ENCODE measurements at regions not wholly inside any gene's neighbourhood (a gene's known extent, or its start where the extent isn't known, plus 50 kb on each side); places are given as distances from the start of the nearest gene placed in this dataset.
"Not testable (repeated sequence)": the region's sequence is repeated elsewhere in the genome, so short reads cannot be mapped to it uniquely, and the experiment has no call there.

- DNase-seq (ENCODE audit: low spot score in 2 of 2); intact Hi-C loops (cut with DNase I; ENCODE audit: low total_unique reads): not testable (repeated sequence)
- WGBS, 2 donors = no CpG with 5 or more reads among the region's 12 CpGs
Observed at GRCh38 chr2:110348902-110349301, 123.7 kb downstream of the LIMS4 start.

GRCh38 chr2:110344405-110345035 is 128.1 kb downstream of the LIMS4 start:
- WGBS, 2 donors = 92 to 100% methylated on average over 2 of the region's 6 CpGs
- DNase-seq (ENCODE audit: low spot score in 2 of 2) = peak in 1 of 2 donors; percentile 53
- intact Hi-C loops (cut with DNase I; ENCODE audit: low total_unique reads); H3K4me3 ChIP-seq (ENCODE audit: low read depth, poor library complexity, severe bottlenecking): not testable (repeated sequence)

More at GRCh38 chr2:110348902-110349301, 123.7 kb downstream of the LIMS4 start:
- H3K4me3 ChIP-seq (ENCODE audit: low read depth, poor library complexity, severe bottlenecking) = not testable (repeated sequence)

GRCh38 chr2:110342077-110342476 is 129.7 kb upstream of the MTLN start:
- DNase-seq (ENCODE audit: low spot score in 2 of 2); intact Hi-C loops (cut with DNase I; ENCODE audit: low total_unique reads); H3K4me3 ChIP-seq (ENCODE audit: low read depth, poor library complexity, severe bottlenecking): not testable (repeated sequence)
- WGBS, 2 donors = 72% methylated on average over 3 of the region's 7 CpGs; no CpG with 5 or more reads in 1 of the 2 donors

GRCh38 chr2:110339126-110339525 is 126.8 kb upstream of the MTLN start:
- WGBS, 2 donors = no CpG with 5 or more reads among the region's 2 CpGs
- H3K4me3 ChIP-seq (ENCODE audit: low read depth, poor library complexity, severe bottlenecking); DNase-seq (ENCODE audit: low spot score in 2 of 2); intact Hi-C loops (cut with DNase I; ENCODE audit: low total_unique reads): not testable (repeated sequence)

- WGBS, 2 donors = 77 to 87% methylated on average over 6 to 8 of the region's 22 CpGs
- DNase-seq (ENCODE audit: low spot score in 2 of 2) = peak in 1 of 2 donors; percentile 68
- H3K4me3 ChIP-seq (ENCODE audit: low read depth, poor library complexity, severe bottlenecking); intact Hi-C loops (cut with DNase I; ENCODE audit: low total_unique reads): not testable (repeated sequence)
Observed at GRCh38 chr2:110338277-110339003, 126.1 kb upstream of the MTLN start.

GRCh38 chr2:110336071-110336470 is 123.7 kb upstream of the MTLN start:
- peak in 1 of 2 donors; percentile 60 for DNase-seq (ENCODE audit: low spot score in 2 of 2)
- H3K4me3 ChIP-seq (ENCODE audit: low read depth, poor library complexity, severe bottlenecking); intact Hi-C loops (cut with DNase I; ENCODE audit: low total_unique reads): not testable (repeated sequence)
- WGBS, 2 donors = no CpG with 5 or more reads among the region's 5 CpGs

GRCh38 chr2:110335415-110336049 is 123.2 kb upstream of the MTLN start:
- intact Hi-C loops (cut with DNase I; ENCODE audit: low total_unique reads); H3K4me3 ChIP-seq (ENCODE audit: low read depth, poor library complexity, severe bottlenecking): not testable (repeated sequence)
- peak in 1 of 2 donors; percentile 56 for DNase-seq (ENCODE audit: low spot score in 2 of 2)
- WGBS, 2 donors = 71% methylated on average over 3 of the region's 10 CpGs; no CpG with 5 or more reads in 1 of the 2 donors

- H3K4me3 ChIP-seq (ENCODE audit: low read depth, poor library complexity, severe bottlenecking); intact Hi-C loops (cut with DNase I; ENCODE audit: low total_unique reads): not testable (repeated sequence)
- peak in 1 of 2 donors; percentile 37 for DNase-seq (ENCODE audit: low spot score in 2 of 2)
- 77 to 86% methylated on average over 6 to 9 of the region's 18 CpGs for WGBS, 2 donors
Observed at GRCh38 chr2:110333114-110334095, 121.1 kb upstream of the MTLN start.

GRCh38 chr2:110331625-110332024 is 119.3 kb upstream of the MTLN start:
- peak in 1 of 2 donors; percentile 56 for DNase-seq (ENCODE audit: low spot score in 2 of 2)
- intact Hi-C loops (cut with DNase I; ENCODE audit: low total_unique reads); H3K4me3 ChIP-seq (ENCODE audit: low read depth, poor library complexity, severe bottlenecking): not testable (repeated sequence)
- WGBS, 2 donors = 100% methylated on average over 4 of the region's 10 CpGs; no CpG with 5 or more reads in 1 of the 2 donors

- H3K4me3 ChIP-seq (ENCODE audit: low read depth, poor library complexity, severe bottlenecking); DNase-seq (ENCODE audit: low spot score in 2 of 2); intact Hi-C loops (cut with DNase I; ENCODE audit: low total_unique reads): not testable (repeated sequence)
- WGBS, 2 donors = 97 to 100% methylated on average over 3 to 5 of the region's 10 CpGs
Observed at GRCh38 chr2:110329760-110330159, 117.4 kb upstream of the MTLN start.

GRCh38 chr2:110329158-110329557 is 116.8 kb upstream of the MTLN start:
- peak in 1 of 2 donors; percentile 68 for DNase-seq (ENCODE audit: low spot score in 2 of 2)
- intact Hi-C loops (cut with DNase I; ENCODE audit: low total_unique reads); H3K4me3 ChIP-seq (ENCODE audit: low read depth, poor library complexity, severe bottlenecking): not testable (repeated sequence)
- whole genome bisulfite sequencing, 2 donors = 84% methylated on average over 5 of the region's 7 CpGs; no CpG with 5 or more reads in 1 of the 2 donors

GRCh38 chr2:110328677-110329076 is 116.3 kb upstream of the MTLN start:
- DNase-seq (ENCODE audit: low spot score in 2 of 2) = peak in 1 of 2 donors; percentile 69
- intact Hi-C loops (cut with DNase I; ENCODE audit: low total_unique reads); H3K4me3 ChIP-seq (ENCODE audit: low read depth, poor library complexity, severe bottlenecking): not testable (repeated sequence)
- WGBS, 2 donors = 86% methylated on average over 5 of the region's 5 CpGs

GRCh38 chr2:110323832-110324231 is 111.5 kb upstream of the MTLN start:
- DNase-seq (ENCODE audit: low spot score in 2 of 2); H3K4me3 ChIP-seq (ENCODE audit: low read depth, poor library complexity, severe bottlenecking); intact Hi-C loops (cut with DNase I; ENCODE audit: low total_unique reads): not testable (repeated sequence)
- WGBS, 2 donors = no CpG with 5 or more reads among the region's 4 CpGs

GRCh38 chr2:110322535-110322934 is 110.2 kb upstream of the MTLN start:
- intact Hi-C loops (cut with DNase I; ENCODE audit: low total_unique reads); H3K4me3 ChIP-seq (ENCODE audit: low read depth, poor library complexity, severe bottlenecking); DNase-seq (ENCODE audit: low spot score in 2 of 2): not testable (repeated sequence)
- no CpG with 5 or more reads among the region's 8 CpGs for WGBS, 2 donors

Data from lower leg skin (tissue), 3 donors.